H1 (cell line): ENCODE measurements at regions not wholly inside any gene's neighbourhood (a gene's known extent, or its start where the extent isn't known, plus 50 kb on each side); places are given as distances from the start of the nearest gene placed in this dataset.

Source experiments
- CTCF ChIA-PET: fragments of 300-600 bp; sonication (Branson Sonifier 250); formaldehyde crosslinking; loops from one replicate; lab custom pipeline; 2021; ENCODE audit not compliant: partially characterized antibody; lab: Charles Lee
- POLR2A ChIA-PET: fragments of 300-600 bp; sonication (Branson Sonifier 250); formaldehyde crosslinking; loops from one replicate; lab custom pipeline; 2021; ENCODE audit warnings: inconsistent platforms; ENCODE audit not compliant: partially characterized antibody; lab: Charles Lee
- DNase-seq, 2 experiments: peaks; one replicate each; pipeline versions ENCODE4 v3.0.0 to v3.0.0-alpha.2; 2010 to 2022; ENCODE audit warnings: low spot score in 2 of 2, low read depth in 1 of 2, mixed read lengths in 1 of 2
- FAIRE-seq: peaks from 2 replicates; lab custom pipeline; 2011; peaks lifted over from hg19 to GRCh38; lab: Jason Lieb, UNC
- H2AFZ ChIP-seq: 2 replicates; pipeline ENCODE4 v1.8.1; 2012; ENCODE audit warnings: low read length, inconsistent platforms
- H2AK5ac ChIP-seq: 2 replicates; pipeline ENCODE4 v1.6.1; 2013; ENCODE audit warnings: low read depth, low read length
- H2BK120ac ChIP-seq: replicated peaks from 2 replicates; pipeline ENCODE3; 2013; ENCODE audit warnings: low read depth, low read length, inconsistent platforms
- H2BK12ac ChIP-seq: 2 replicates; pipeline ENCODE4 v1.6.1; 2013; ENCODE audit warnings: low read depth, low read length
- H2BK15ac ChIP-seq: 2 replicates; pipeline ENCODE4 v1.6.1; 2013; ENCODE audit warnings: low read length
- H2BK20ac ChIP-seq: 2 replicates; pipeline ENCODE4 v1.6.1; 2013; ENCODE audit warnings: low read length
- H2BK5ac ChIP-seq: 2 replicates; pipeline ENCODE4 v1.6.1; 2013; ENCODE audit warnings: low read depth, low read length
- H3K14ac ChIP-seq: 2 replicates; pipeline ENCODE4 v1.6.1; 2013; ENCODE audit warnings: inconsistent platforms; ENCODE audit not compliant: insufficient read length
- H3K18ac ChIP-seq: 2 replicates; pipeline ENCODE4 v1.6.1; 2013; ENCODE audit warnings: low read length; ENCODE audit errors: extremely low read depth
- H3K23ac ChIP-seq: 2 replicates; pipeline ENCODE4 v1.6.1; 2013; ENCODE audit warnings: inconsistent platforms; ENCODE audit not compliant: insufficient read length
- H3K23me2 ChIP-seq: 2 replicates; pipeline ENCODE4 v1.6.1; 2013; ENCODE audit warnings: low read depth, low read length
- H3K27ac ChIP-seq: 2 replicates; pipeline ENCODE4 v1.6.1; 2011; ENCODE audit warnings: low read depth, low read length, inconsistent platforms
- H3K27me3 ChIP-seq, 4 experiments: replicated peaks in 1 of 4; 1 replicate in 1 of 4; 2 replicates in 3 of 4; pipeline versions ENCODE4 v1.6.1 to v1.8.1; 2011 to 2013; ENCODE audit warnings: low read length in 3 of 4, mild to moderate bottlenecking in 3 of 4, inconsistent platforms in 2 of 4, mixed read lengths in 2 of 4, moderate library complexity in 1 of 4; ENCODE audit not compliant: control insufficient read depth in 3 of 4, insufficient read depth in 3 of 4; ENCODE audit errors: extremely low read depth in 1 of 4
- H3K36me3 ChIP-seq, 4 experiments: 2 replicates each; pipeline versions ENCODE4 v1.6.1 to v1.8.1; 2011 to 2013; ENCODE audit warnings: mild to moderate bottlenecking in 4 of 4, low read length in 3 of 4, moderate library complexity in 2 of 4, control low read depth in 1 of 4, inconsistent platforms in 1 of 4; ENCODE audit not compliant: insufficient read depth in 4 of 4, control insufficient read depth in 2 of 4
- H3K4ac ChIP-seq: replicated peaks from 2 replicates; pipeline ENCODE3; 2013; ENCODE audit warnings: low read length, low read depth, mixed read lengths, inconsistent platforms; ENCODE audit not compliant: insufficient read length
- H3K4me1 ChIP-seq, 4 experiments: replicated peaks in 1 of 4; 1 replicate in 1 of 4; 2 replicates in 3 of 4; pipeline versions ENCODE4 v1.6.1 to v1.8.1; 2011 to 2013; ENCODE audit warnings: low read length in 3 of 4, inconsistent platforms in 2 of 4, mixed read lengths in 1 of 4; ENCODE audit not compliant: insufficient read depth in 4 of 4, control insufficient read depth in 3 of 4
- H3K4me2 ChIP-seq, 2 experiments: 2 replicates each; pipeline versions ENCODE4 v1.6.1 to v1.8.1; 2011 to 2013; ENCODE audit warnings: low read depth in 2 of 2, low read length in 2 of 2, control low read depth in 1 of 2, inconsistent platforms in 1 of 2, mild to moderate bottlenecking in 1 of 2; ENCODE audit not compliant: insufficient read depth in 1 of 2
- H3K4me3 ChIP-seq, 4 experiments: fragments of 200-600, 300-600 bp in 1 of 4; sonication (generic), shearing (Covaris generic), sonication (Bioruptor Twin) in 1 of 4; 2 replicates each; pipeline versions ENCODE4 v1.5.1 to v1.8.1; 2011 to 2016; ENCODE audit warnings: low read length in 4 of 4, low read depth in 3 of 4, control low read depth in 2 of 4, inconsistent platforms in 2 of 4, mild to moderate bottlenecking in 2 of 4, mixed read lengths in 1 of 4, moderate library complexity in 1 of 4; ENCODE audit not compliant: insufficient read depth in 2 of 4; ENCODE audit errors: extremely low read depth in 1 of 4
- H3K56ac ChIP-seq: replicated peaks from 2 replicates; pipeline ENCODE3; 2013; ENCODE audit warnings: low read depth, mild to moderate bottlenecking, mixed read lengths, low read length, inconsistent platforms; ENCODE audit not compliant: insufficient read length
- H3K79me1 ChIP-seq: 2 replicates; pipeline ENCODE4 v1.6.1; 2013; ENCODE audit warnings: low read depth, low read length, control low read depth
- H3K79me2 ChIP-seq, 2 experiments: 2 replicates each; pipeline versions ENCODE4 v1.6.1 to v1.8.1; 2012 to 2013; ENCODE audit warnings: low read length in 2 of 2, mild to moderate bottlenecking in 2 of 2, inconsistent platforms in 1 of 2; ENCODE audit not compliant: insufficient read depth in 2 of 2, control insufficient read depth in 1 of 2
- H3K9ac ChIP-seq, 4 experiments: replicated peaks in 1 of 4; 1 replicate in 1 of 4; 2 replicates in 3 of 4; pipeline versions ENCODE4 v1.6.1 to v1.8.1; 2011 to 2013; ENCODE audit warnings: low read depth in 3 of 4, low read length in 3 of 4, control low read depth in 2 of 4, mild to moderate bottlenecking in 2 of 4, moderate library complexity in 2 of 4, inconsistent platforms in 1 of 4; ENCODE audit errors: extremely low read depth in 1 of 4
- H3K9me3 ChIP-seq, 2 experiments: 2 replicates each; pipeline versions ENCODE4 v1.6.1 to v1.8.1; 2012 to 2013; ENCODE audit warnings: mild to moderate bottlenecking in 2 of 2, moderate library complexity in 2 of 2, control low read depth in 1 of 2, inconsistent platforms in 1 of 2, low read depth in 1 of 2, low read length in 1 of 2, mixed read lengths in 1 of 2; ENCODE audit not compliant: insufficient read depth in 2 of 2
- H4K20me1 ChIP-seq, 2 experiments: replicated peaks in 1 of 2; 2 replicates each; pipeline versions ENCODE3 to v1.8.1; 2011 to 2013; ENCODE audit warnings: inconsistent platforms in 2 of 2, low read length in 2 of 2, mild to moderate bottlenecking in 1 of 2; ENCODE audit not compliant: insufficient read depth in 2 of 2, control insufficient read depth in 1 of 2
- H4K5ac ChIP-seq: 2 replicates; pipeline ENCODE4 v1.6.1; 2013; ENCODE audit warnings: low read length, low read depth, mixed read lengths, inconsistent platforms; ENCODE audit not compliant: insufficient read length
- H4K8ac ChIP-seq: 2 replicates; pipeline ENCODE4 v1.8.0; 2013; ENCODE audit warnings: mild to moderate bottlenecking, moderate library complexity, low read length, inconsistent platforms; ENCODE audit not compliant: insufficient read depth; ENCODE audit errors: extremely low read depth
- H4K91ac ChIP-seq: replicated peaks from 2 replicates; pipeline ENCODE3; 2013; ENCODE audit warnings: low read length, mixed read lengths, inconsistent platforms; ENCODE audit not compliant: insufficient read length
- ATF2 ChIP-seq: IDR thresholded peaks from 2 replicates; pipeline ENCODE4 v1.6.1; 2012; ENCODE audit warnings: low read length, inconsistent platforms
- CTCF ChIP-seq, 3 experiments: IDR thresholded peaks; 1 replicate in 2 of 3; 2 replicates in 1 of 3; pipeline versions ENCODE4 v1.5.1 to v1.6.1; 2011; ENCODE audit warnings: low read length in 3 of 3, mild to moderate bottlenecking in 3 of 3, inconsistent platforms in 2 of 3, low read depth in 1 of 3, moderate library complexity in 1 of 3; ENCODE audit not compliant: insufficient read depth in 1 of 3; ENCODE audit errors: control extremely low read depth in 1 of 3
- GABPA ChIP-seq: IDR thresholded peaks from 2 replicates; pipeline ENCODE4 v1.6.1; 2011; ENCODE audit warnings: mild to moderate bottlenecking, low read length, moderate library complexity, borderline replicate concordance; ENCODE audit not compliant: insufficient read depth
- HDAC2 ChIP-seq, 2 experiments: fragments of 300-600 bp in 1 of 2; sonication (generic) in 1 of 2; IDR thresholded peaks; 2 replicates each; pipeline ENCODE4 v1.6.1; 2011 to 2012; ENCODE audit warnings: low read depth in 2 of 2, low read length in 2 of 2, mild to moderate bottlenecking in 2 of 2, moderate library complexity in 2 of 2, borderline replicate concordance in 1 of 2, inconsistent platforms in 1 of 2
- JUND ChIP-seq: IDR thresholded peaks from 2 replicates; pipeline ENCODE4 v1.6.1; 2011; ENCODE audit warnings: mild to moderate bottlenecking, improper control_type of control experiment, low read length
- KDM4A ChIP-seq: IDR thresholded peaks from one replicate; pipeline ENCODE4 v1.7.1; 2012; ENCODE audit warnings: low read depth, mild to moderate bottlenecking, moderate library complexity, low read length, inconsistent platforms; ENCODE audit not compliant: severe bottlenecking
- POLR2A ChIP-seq, 2 experiments: IDR thresholded peaks; 1 replicate in 1 of 2; 2 replicates in 1 of 2; pipeline ENCODE4 v1.6.1; 2011; ENCODE audit warnings: low read depth in 2 of 2, low read length in 2 of 2, mild to moderate bottlenecking in 2 of 2; ENCODE audit errors: control extremely low read depth in 1 of 2
- RAD21 ChIP-seq, 2 experiments: IDR thresholded peaks in 1 of 2; conservative IDR thresholded peaks in 1 of 2; 2 replicates each; pipeline ENCODE4 v1.6.1; 2011; ENCODE audit warnings: low read depth in 2 of 2, low read length in 2 of 2, improper control_type of control experiment in 1 of 2, inconsistent platforms in 1 of 2, mild to moderate bottlenecking in 1 of 2, moderate library complexity in 1 of 2
- SIX5 ChIP-seq: IDR thresholded peaks from 2 replicates; pipeline ENCODE4 v1.6.1; 2011; ENCODE audit warnings: mild to moderate bottlenecking, low read depth, low read length
- SP2 ChIP-seq: IDR thresholded peaks from 2 replicates; pipeline ENCODE4 v1.6.1; 2012; ENCODE audit warnings: mild to moderate bottlenecking, low read length, inconsistent platforms
- WGBS, 2 experiments: shearing (Covaris generic) in 1 of 2; methylation state at CpG; one replicate each; pipeline versions ENCODE4 v1.1.6 to v1.1.7; 2013 to 2015; ENCODE audit warnings: low lambda C conversion rate in 2 of 2, mixed read lengths in 2 of 2, inconsistent platforms in 1 of 2, low coverage in 1 of 2, missing lambda C conversion rate in 1 of 2; ENCODE audit not compliant: insufficient replicate concordance in 2 of 2, insufficient coverage in 1 of 2, insufficient read length in 1 of 2; ENCODE audit errors: extremely low coverage in 1 of 2, missing lambda C conversion rate in 1 of 2; 5-methylcytosine and 5-hydroxymethylcytosine counted together

- no peak overlapping the region for H2BK15ac ChIP-seq
- WGBS, 2 experiments: 92% methylated on average over 2 of the region's 2 CpGs; no CpG with 5 or more reads in 1 of the 2 experiments
- no peak for FAIRE-seq
- no peak for TF ChIP-seq POLR2A (IDR thresholded peaks at IDR 0.05; ENCODE audit: control extremely low read depth in 1 of 2, low read depth in 2 of 2, low read length in 2 of 2)
- no peak for TF ChIP-seq JUND
- TF ChIP-seq ATF2: no peak
- TF ChIP-seq KDM4A: no peak
- no peak for TF ChIP-seq SP2
- no peak for TF ChIP-seq SIX5
- TF ChIP-seq HDAC2 (IDR thresholded peaks at IDR 0.05; ENCODE audit: borderline replicate concordance in 1 of 2, low read depth in 2 of 2, low read length in 2 of 2): no peak
- TF ChIP-seq CTCF (IDR thresholded peaks at IDR 0.05; ENCODE audit: control extremely low read depth in 1 of 3, insufficient read depth in 1 of 3, low read depth in 1 of 3, low read length in 3 of 3): no peak
- TF ChIP-seq RAD21 (IDR thresholded peaks at IDR 0.05 in 1 of 2, conservative IDR thresholded peaks at IDR 0.05 in 1 of 2; ENCODE audit: low read depth in 2 of 2, low read length in 2 of 2): no peak
- TF ChIP-seq GABPA: no peak
Measured at GRCh38 chr11:116172851-116173250, 599.9 kb downstream of the BUD13 start.

More at GRCh38 chr11:116172851-116173250, 599.9 kb downstream of the BUD13 start:
- H3K27ac ChIP-seq: no peak overlapping the region
- peak in 1 of 2 experiments; percentile 27 for DNase-seq
- H3K23ac ChIP-seq: no peak overlapping the region
- no peaks in the 10 kb centered on the region for H3K23me2 ChIP-seq
- H3K14ac ChIP-seq: no peak overlapping the region
- no peak overlapping the region for H3K18ac ChIP-seq
- no peak overlapping the region for H4K5ac ChIP-seq
- H2BK120ac ChIP-seq: no peak overlapping the region
- no peak overlapping the region for H2AK5ac ChIP-seq
- no peak overlapping the region for H4K91ac ChIP-seq
- ChIA-PET POLR2A (no interaction called here), CTCF (interaction anchor here (0.8 to 8.0 kb wide), 13 partner anchors 9 to 187 kb away, joined by 3 to 47 read pairs (median 4); no protein-coding TSS in a partner anchor)
- no peak overlapping the region for H3K4me2 ChIP-seq
- H3K56ac ChIP-seq: no peak overlapping the region
- H4K8ac ChIP-seq: no peak overlapping the region
- H3K79me2 ChIP-seq: no peaks in the 10 kb centered on the region
- no peak overlapping the region for H2BK5ac ChIP-seq
- H2AFZ ChIP-seq: no peak overlapping the region
- H3K4me1 ChIP-seq: peaks cover 2 to 19% (median 9%) of the 10 kb centered on the region in 4 experiments
- no peak overlapping the region for H2BK12ac ChIP-seq
- H3K9me3 ChIP-seq: no peaks in the 10 kb centered on the region
- H3K9ac ChIP-seq: no peak overlapping the region
- no peak overlapping the region for H2BK20ac ChIP-seq
- H3K79me1 ChIP-seq: no peaks in the 10 kb centered on the region
- no peaks in the 10 kb centered on the region for H3K27me3 ChIP-seq
- no peaks in the 10 kb centered on the region for H4K20me1 ChIP-seq
- no peaks in the 10 kb centered on the region for H3K36me3 ChIP-seq
- H3K4me3 ChIP-seq: no peak overlapping the region
- no peak overlapping the region for H3K4ac ChIP-seq
